CD4-positive, alpha-beta T cell treated with Interleukin-6 for 4 hours (primary cell): ENCODE measurements at regions not wholly inside any gene's neighbourhood (a gene's known extent, or its start where the extent isn't known, plus 50 kb on each side); places are given as distances from the start of the nearest gene placed in this dataset.

Experiments used
- DNase-seq: peaks from one replicate; pipeline ENCODE4 v3.0.0-alpha.2; 2020; ENCODE audit warnings: mixed read lengths

- DNase-seq, result no peak
Measured at GRCh38 chr13:106905380-106906162, 337.6 kb upstream of the ARGLU1 start.

- no peak for DNase-seq
Measured at GRCh38 chr13:106899442-106899841, 331.5 kb upstream of the ARGLU1 start.

- no peak for DNase-seq
Measured at GRCh38 chr13:106898231-106898630, 330.3 kb upstream of the ARGLU1 start.

- no peak for DNase-seq
Measured at GRCh38 chr13:106888148-106888547, 320.2 kb upstream of the ARGLU1 start.

GRCh38 chr13:106887686-106888085 is 319.7 kb upstream of the ARGLU1 start:
- no peak for DNase-seq

- DNase-seq, result no peak
Measured at GRCh38 chr13:106883976-106884375, 316.0 kb upstream of the ARGLU1 start.

- DNase-seq, result no peak
Measured at GRCh38 chr13:106882246-106882645, 314.3 kb upstream of the ARGLU1 start.

- no peak for DNase-seq
Measured at GRCh38 chr13:106879806-106880205, 311.9 kb upstream of the ARGLU1 start.

GRCh38 chr13:106874323-106874722 is 306.4 kb upstream of the ARGLU1 start:
- DNase-seq, result no peak

- DNase-seq, result no peak
Measured at GRCh38 chr13:106873810-106874209, 305.9 kb upstream of the ARGLU1 start.

- DNase-seq, result no peak
Measured at GRCh38 chr13:106867249-106867648, 299.3 kb upstream of the ARGLU1 start.

- no peak for DNase-seq
Measured at GRCh38 chr13:106865716-106866440, 297.9 kb upstream of the ARGLU1 start.

- DNase-seq, result no peak
Measured at GRCh38 chr13:106859533-106859904, 291.6 kb upstream of the ARGLU1 start.

- no peak for DNase-seq
Measured at GRCh38 chr13:106858903-106859532, 291.1 kb upstream of the ARGLU1 start.

GRCh38 chr13:106852436-106852835 is 284.5 kb upstream of the ARGLU1 start:
- DNase-seq, result no peak

- no peak for DNase-seq
Measured at GRCh38 chr13:106850973-106851650, 283.2 kb upstream of the ARGLU1 start.

GRCh38 chr13:106846571-106847448 is 278.9 kb upstream of the ARGLU1 start:
- DNase-seq, result no peak

- DNase-seq, result no peak
Measured at GRCh38 chr13:106836186-106836802, 268.4 kb upstream of the ARGLU1 start.

GRCh38 chr13:106835477-106835876 is 267.5 kb upstream of the ARGLU1 start:
- no peak for DNase-seq

- no peak for DNase-seq
Measured at GRCh38 chr13:106821979-106822378, 254.0 kb upstream of the ARGLU1 start.

- no peak for DNase-seq
Measured at GRCh38 chr13:106819413-106820180, 251.7 kb upstream of the ARGLU1 start.
